Loucy (cell line): ENCODE measurements at regions not wholly inside any gene's neighbourhood (a gene's known extent, or its start where the extent isn't known, plus 50 kb on each side); places are given as distances from the start of the nearest gene placed in this dataset.

ENCODE experiments used
- H2AFZ ChIP-seq: fragments of 200-600 bp; sonication (generic); 2 replicates; pipeline ENCODE4 v1.6.0; 2016; ENCODE audit warnings: antibody characterized with exemption, mild to moderate bottlenecking, low read length, moderate library complexity
- H3F3A ChIP-seq: fragments of 200-600 bp; 2 replicates; pipeline ENCODE4 v1.6.0; 2016; ENCODE audit warnings: antibody characterized with exemption, low read depth, mild to moderate bottlenecking
- H3K27me3 ChIP-seq: fragments of 200-600 bp; sonication (generic); 2 replicates; pipeline ENCODE4 v1.6.1; 2014; ENCODE audit warnings: low read length, mild to moderate bottlenecking; ENCODE audit not compliant: insufficient read depth, poor library complexity, severe bottlenecking
- H3K36me3 ChIP-seq: fragments of 200-600 bp; sonication (generic); 2 replicates; pipeline ENCODE4 v1.6.1; 2016; ENCODE audit warnings: low read length; ENCODE audit not compliant: insufficient read depth
- H3K4me1 ChIP-seq: fragments of 200-600 bp; sonication (generic); 2 replicates; pipeline ENCODE4 v1.5.1; 2014; ENCODE audit warnings: low read length, mild to moderate bottlenecking; ENCODE audit not compliant: insufficient read depth, poor library complexity, severe bottlenecking
- H3K4me2 ChIP-seq: fragments of 200-600 bp; sonication (generic); 2 replicates; pipeline ENCODE4 v1.6.0; 2014; ENCODE audit warnings: antibody characterized with exemption, low read length, low read depth, mild to moderate bottlenecking; ENCODE audit not compliant: poor library complexity, severe bottlenecking
- H3K4me3 ChIP-seq: fragments of 200-600 bp; sonication (generic); 2 replicates; pipeline ENCODE4 v1.5.1; 2014; ENCODE audit warnings: low read length, mild to moderate bottlenecking, mixed read lengths; ENCODE audit not compliant: poor library complexity, severe bottlenecking
- H3K79me2 ChIP-seq: fragments of 200-600 bp; sonication (generic); 2 replicates; pipeline ENCODE4 v1.6.1; 2014; ENCODE audit warnings: low read length; ENCODE audit not compliant: insufficient read depth
- H3K9ac ChIP-seq: fragments of 200-600 bp; sonication (generic); 2 replicates; pipeline ENCODE4 v1.6.0; 2014; ENCODE audit warnings: mild to moderate bottlenecking, low read depth, low read length, moderate library complexity; ENCODE audit not compliant: poor library complexity, severe bottlenecking
- H3K9me2 ChIP-seq: fragments of 200-600 bp; sonication (generic); replicated peaks from 2 replicates; pipeline ENCODE4 v1.6.1; 2016; ENCODE audit warnings: low read depth, low read length, mixed read lengths
- H3K9me3 ChIP-seq: fragments of 200-600 bp; sonication (generic); 2 replicates; pipeline ENCODE4 v1.6.1; 2014; ENCODE audit warnings: mild to moderate bottlenecking, antibody characterized with exemption, low read length, low read depth; ENCODE audit not compliant: insufficient read depth
- H4K20me1 ChIP-seq: fragments of 200-600 bp; sonication (generic); 2 replicates; pipeline ENCODE4 v1.6.0; 2014; ENCODE audit warnings: antibody characterized with exemption, low read length, mild to moderate bottlenecking; ENCODE audit not compliant: insufficient read depth, poor library complexity, severe bottlenecking
- EZH2phosphoT487 ChIP-seq: fragments of 200-600 bp; IDR thresholded peaks from 2 replicates; pipeline ENCODE4 v1.6.1; 2018; ENCODE audit warnings: antibody characterized with exemption, mild to moderate bottlenecking, moderate library complexity, borderline replicate concordance
- TF ChIP-seq, protein P1 (sequence below): fragments of 200-600 bp; sonication (generic); conservative IDR thresholded peaks from 2 replicates; pipeline ENCODE4 v1.5.1; 2014; ENCODE audit warnings: mild to moderate bottlenecking, antibody characterized with exemption, low read length

DNA sequence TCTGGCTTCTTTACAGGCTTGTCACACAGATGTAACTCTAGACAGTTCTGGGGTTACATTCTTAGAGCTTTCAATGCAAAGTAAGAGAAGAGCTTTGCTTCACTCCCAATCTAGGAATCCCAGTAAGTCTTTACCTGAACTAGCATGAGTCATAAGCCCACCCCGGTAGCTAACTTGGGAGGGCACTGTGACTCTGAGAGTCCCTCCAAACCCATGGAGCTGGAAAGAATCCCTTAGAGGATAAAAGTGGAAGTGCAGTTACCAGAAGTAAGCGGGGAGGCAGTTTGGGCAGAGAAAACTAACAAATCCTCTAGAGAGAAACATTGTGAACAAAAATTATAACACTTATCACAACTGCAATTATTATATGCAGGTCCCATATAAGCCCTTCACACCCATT, 84.0 kb upstream of the SMLR1 start:
- H3K36me3 ChIP-seq = no peaks in the 10 kb centered on the region
- no peak for TF ChIP-seq EZH2phosphoT487
- TF ChIP-seq, protein P1, sequence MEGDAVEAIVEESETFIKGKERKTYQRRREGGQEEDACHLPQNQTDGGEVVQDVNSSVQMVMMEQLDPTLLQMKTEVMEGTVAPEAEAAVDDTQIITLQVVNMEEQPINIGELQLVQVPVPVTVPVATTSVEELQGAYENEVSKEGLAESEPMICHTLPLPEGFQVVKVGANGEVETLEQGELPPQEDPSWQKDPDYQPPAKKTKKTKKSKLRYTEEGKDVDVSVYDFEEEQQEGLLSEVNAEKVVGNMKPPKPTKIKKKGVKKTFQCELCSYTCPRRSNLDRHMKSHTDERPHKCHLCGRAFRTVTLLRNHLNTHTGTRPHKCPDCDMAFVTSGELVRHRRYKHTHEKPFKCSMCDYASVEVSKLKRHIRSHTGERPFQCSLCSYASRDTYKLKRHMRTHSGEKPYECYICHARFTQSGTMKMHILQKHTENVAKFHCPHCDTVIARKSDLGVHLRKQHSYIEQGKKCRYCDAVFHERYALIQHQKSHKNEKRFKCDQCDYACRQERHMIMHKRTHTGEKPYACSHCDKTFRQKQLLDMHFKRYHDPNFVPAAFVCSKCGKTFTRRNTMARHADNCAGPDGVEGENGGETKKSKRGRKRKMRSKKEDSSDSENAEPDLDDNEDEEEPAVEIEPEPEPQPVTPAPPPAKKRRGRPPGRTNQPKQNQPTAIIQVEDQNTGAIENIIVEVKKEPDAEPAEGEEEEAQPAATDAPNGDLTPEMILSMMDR = no peak; the same call in 1 of the 2 replicates
- no peaks in the 10 kb centered on the region for H3K79me2 ChIP-seq
- no peaks in the 10 kb centered on the region for H3F3A ChIP-seq
- no peaks in the 10 kb centered on the region for H3K4me1 ChIP-seq
- H3K9me3 ChIP-seq = no peaks in the 10 kb centered on the region
- peaks cover 37% of the 10 kb centered on the region for H3K27me3 ChIP-seq
- H3K9me2 ChIP-seq = no peaks in the 10 kb centered on the region
- H3K4me2 ChIP-seq = no peak overlapping the region
- H4K20me1 ChIP-seq = no peaks in the 10 kb centered on the region
- no peak overlapping the region for H2AFZ ChIP-seq
- no peak overlapping the region for H3K4me3 ChIP-seq
- H3K9ac ChIP-seq = no peak overlapping the region

DNA sequence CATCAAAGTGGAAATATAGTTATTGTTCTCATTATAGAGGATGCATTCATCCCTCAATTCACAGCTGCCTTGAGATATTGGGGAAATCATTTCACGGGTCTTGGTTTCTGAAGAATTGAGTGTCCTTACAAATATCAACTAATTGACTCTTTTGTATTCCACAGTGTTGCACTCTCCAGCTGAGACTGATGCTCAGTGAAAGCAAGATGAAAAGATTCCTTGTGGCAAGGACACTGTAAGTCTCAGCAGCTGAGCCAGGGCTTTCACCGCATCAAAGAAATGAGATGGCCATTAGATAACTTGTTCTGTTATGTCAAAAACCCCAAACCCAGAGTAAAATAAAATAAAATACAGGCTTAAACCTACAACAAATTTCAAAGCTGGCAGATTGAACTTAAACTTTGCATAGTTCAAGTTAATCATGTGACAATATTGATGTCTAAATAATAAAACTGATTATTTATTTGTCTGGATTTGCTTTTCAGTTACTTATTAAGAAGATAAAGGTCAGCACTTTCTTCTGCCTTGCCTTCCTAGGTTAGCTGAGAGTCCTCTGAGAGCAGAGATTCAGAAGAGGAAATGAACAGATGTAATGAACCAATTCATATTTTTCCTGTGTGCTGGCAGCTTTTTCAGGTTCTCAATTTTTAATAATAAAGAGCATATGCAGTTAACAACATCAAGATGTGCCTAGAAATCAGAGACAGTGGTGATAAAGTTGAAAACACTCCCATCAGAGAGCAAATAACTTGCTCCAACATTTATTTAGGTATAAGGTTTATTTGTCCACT, 82.4 kb upstream of the SMLR1 start:
- no peak overlapping the region for H2AFZ ChIP-seq
- H3K79me2 ChIP-seq = no peaks in the 10 kb centered on the region
- TF ChIP-seq, protein P1 = no peak
- TF ChIP-seq EZH2phosphoT487 = no peak
- no peak overlapping the region for H3K4me2 ChIP-seq
- no peaks in the 10 kb centered on the region for H3K4me1 ChIP-seq
- peaks cover 37% of the 10 kb centered on the region for H3K27me3 ChIP-seq
- H4K20me1 ChIP-seq = no peaks in the 10 kb centered on the region
- H3K36me3 ChIP-seq = no peaks in the 10 kb centered on the region
- no peak overlapping the region for H3K4me3 ChIP-seq
- H3K9me3 ChIP-seq = peaks cover 8% of the 10 kb centered on the region; the same call in 1 of the 2 replicates
- no peak overlapping the region for H3K9ac ChIP-seq
- H3F3A ChIP-seq = no peaks in the 10 kb centered on the region
- H3K9me2 ChIP-seq = no peaks in the 10 kb centered on the region

DNA sequence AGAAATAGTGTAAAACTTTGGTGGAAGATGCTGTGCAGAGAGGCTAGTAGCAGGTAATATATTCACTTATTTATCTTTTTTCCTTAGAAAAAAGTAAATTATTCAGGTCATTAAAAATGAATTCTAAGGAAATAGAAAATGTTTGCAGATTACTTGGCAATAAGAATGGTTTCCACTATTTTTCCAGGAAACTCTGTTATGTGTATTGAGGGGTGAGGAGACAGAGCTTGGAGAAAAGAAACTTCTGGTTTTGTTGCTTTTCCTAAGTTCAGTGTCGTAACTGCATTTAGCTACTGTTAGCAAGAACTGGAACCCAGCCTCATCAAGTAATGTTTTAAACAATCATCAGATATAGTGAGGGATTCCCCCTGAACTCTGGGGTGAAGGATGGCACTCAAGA, 79.2 kb upstream of the SMLR1 start:
- Histone ChIP-seq H3K4me3 (no peak overlapping the region), H2AFZ (no peak overlapping the region), H3K9me3 (peaks cover 8% of the 10 kb centered on the region; the same call in 1 of the 2 replicates), H3K9ac (no peak overlapping the region), H3K79me2 (no peaks in the 10 kb centered on the region), H4K20me1 (no peaks in the 10 kb centered on the region), H3K36me3 (no peaks in the 10 kb centered on the region), H3K27me3 (peaks cover 11% of the 10 kb centered on the region), H3K9me2 (no peaks in the 10 kb centered on the region), H3F3A (no peaks in the 10 kb centered on the region), H3K4me2 (no peak overlapping the region), H3K4me1 (no peaks in the 10 kb centered on the region)
- TF ChIP-seq EZH2phosphoT487 = no peak
